ENCODE measurements at regions not wholly inside any gene's neighbourhood (a gene's known extent, or its start where the extent isn't known, plus 50 kb on each side); places are given as distances from the start of the nearest gene placed in this dataset.
"Not testable (repeated sequence)": the region's sequence is repeated elsewhere in the genome, so short reads cannot be mapped to it uniquely, and the experiment has no call there.

DNA sequence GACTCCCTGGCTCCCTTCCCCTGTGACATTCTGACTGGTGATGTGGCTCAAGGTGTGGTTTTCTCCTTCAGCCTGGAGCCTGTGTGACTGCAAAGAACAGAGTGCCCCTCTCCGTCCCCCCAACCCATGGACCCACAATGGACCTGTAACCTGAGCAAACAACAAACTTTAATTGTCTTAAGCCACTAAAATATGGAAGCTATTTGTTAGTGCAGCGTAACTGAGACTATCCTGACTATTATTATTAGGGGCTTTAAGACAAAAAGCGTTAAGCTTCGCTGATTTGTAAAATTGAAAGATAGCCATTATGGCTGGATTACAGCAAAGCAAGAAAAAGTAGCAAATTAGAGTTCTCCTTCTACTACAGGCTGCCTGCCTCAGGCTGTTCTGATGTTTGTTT, 426.9 kb downstream of the STK39 start:
- DNase-seq (ENCODE audit: extremely low read depth, low read depth), result no peak

GRCh38 chr2:167818521-167818920, 428.9 kb downstream of the STK39 start:
- TF ChIP-seq, protein P1, sequence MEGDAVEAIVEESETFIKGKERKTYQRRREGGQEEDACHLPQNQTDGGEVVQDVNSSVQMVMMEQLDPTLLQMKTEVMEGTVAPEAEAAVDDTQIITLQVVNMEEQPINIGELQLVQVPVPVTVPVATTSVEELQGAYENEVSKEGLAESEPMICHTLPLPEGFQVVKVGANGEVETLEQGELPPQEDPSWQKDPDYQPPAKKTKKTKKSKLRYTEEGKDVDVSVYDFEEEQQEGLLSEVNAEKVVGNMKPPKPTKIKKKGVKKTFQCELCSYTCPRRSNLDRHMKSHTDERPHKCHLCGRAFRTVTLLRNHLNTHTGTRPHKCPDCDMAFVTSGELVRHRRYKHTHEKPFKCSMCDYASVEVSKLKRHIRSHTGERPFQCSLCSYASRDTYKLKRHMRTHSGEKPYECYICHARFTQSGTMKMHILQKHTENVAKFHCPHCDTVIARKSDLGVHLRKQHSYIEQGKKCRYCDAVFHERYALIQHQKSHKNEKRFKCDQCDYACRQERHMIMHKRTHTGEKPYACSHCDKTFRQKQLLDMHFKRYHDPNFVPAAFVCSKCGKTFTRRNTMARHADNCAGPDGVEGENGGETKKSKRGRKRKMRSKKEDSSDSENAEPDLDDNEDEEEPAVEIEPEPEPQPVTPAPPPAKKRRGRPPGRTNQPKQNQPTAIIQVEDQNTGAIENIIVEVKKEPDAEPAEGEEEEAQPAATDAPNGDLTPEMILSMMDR (IDR thresholded peaks at IDR 0.05; ENCODE audit: low read depth, low read length, missing control alignments), result no peak

More for the DNA sequence above, 426.9 kb downstream of the STK39 start:
- H3K4me3 ChIP-seq (replicated peaks; ENCODE audit: low read depth, low read length), result no peak overlapping the region
- TF ChIP-seq, protein P1 (IDR thresholded peaks at IDR 0.05; ENCODE audit: low read depth, low read length, missing control alignments), result no peak

DNA sequence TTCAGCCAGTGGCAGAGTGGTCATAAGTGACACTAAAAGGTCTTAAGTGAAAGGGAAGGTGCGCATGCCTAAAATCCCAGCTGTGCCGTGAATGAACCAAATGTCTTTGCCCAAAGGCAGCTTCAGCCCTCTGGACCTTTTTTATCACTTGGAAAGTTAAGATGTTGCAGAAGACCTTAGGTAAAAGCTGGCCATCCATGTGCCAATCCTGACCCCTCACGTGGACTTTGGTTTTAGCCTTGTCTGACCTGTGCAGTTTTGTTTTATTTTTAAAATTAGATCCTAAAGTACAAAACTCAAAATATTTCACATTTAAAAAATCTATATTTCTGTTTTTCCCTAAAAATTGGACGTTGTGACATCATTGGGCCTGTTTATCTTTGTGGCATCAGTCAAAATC, 429.5 kb downstream of the STK39 start:
- TF ChIP-seq, protein P1 (IDR thresholded peaks at IDR 0.05; ENCODE audit: low read depth, low read length, missing control alignments), result no peak
- H3K4me3 ChIP-seq (replicated peaks; ENCODE audit: low read depth, low read length), result no peak overlapping the region
- DNase-seq (ENCODE audit: extremely low read depth, low read depth), result no peak

More at GRCh38 chr2:167818521-167818920, 428.9 kb downstream of the STK39 start:
- no peak for DNase-seq (ENCODE audit: extremely low read depth, low read depth)
- H3K4me3 ChIP-seq (replicated peaks; ENCODE audit: low read depth, low read length), result no peak overlapping the region

DNA sequence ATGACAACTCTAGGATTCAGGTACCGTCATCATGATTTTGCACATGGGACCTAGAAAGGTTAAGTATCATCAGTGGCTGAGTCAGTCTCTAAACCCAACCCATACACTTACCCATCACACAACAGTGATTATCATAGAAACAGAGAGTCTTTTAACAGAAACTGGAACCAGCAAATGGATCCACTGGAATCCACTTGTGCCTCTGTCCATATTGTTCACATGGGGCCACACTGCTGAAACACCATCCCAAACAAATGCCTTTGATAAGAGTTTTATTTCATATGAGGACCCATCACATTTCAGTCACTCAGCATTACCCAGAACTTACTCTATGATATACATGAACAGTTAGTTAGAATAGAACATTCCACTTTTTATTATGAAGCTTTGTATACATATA, 430.0 kb downstream of the STK39 start:
- TF ChIP-seq, protein P1 (IDR thresholded peaks at IDR 0.05; ENCODE audit: low read depth, low read length, missing control alignments), result no peak
- H3K4me3 ChIP-seq (replicated peaks; ENCODE audit: low read depth, low read length), result no peak overlapping the region
- DNase-seq (ENCODE audit: extremely low read depth, low read depth), result no peak

GRCh38 chr2:167816874-167817290, 430.5 kb downstream of the STK39 start:
- no peak for DNase-seq (ENCODE audit: extremely low read depth, low read depth)
- no peak overlapping the region for H3K4me3 ChIP-seq (replicated peaks; ENCODE audit: low read depth, low read length)
- TF ChIP-seq, protein P1 (IDR thresholded peaks at IDR 0.05; ENCODE audit: low read depth, low read length, missing control alignments), result no peak

GRCh38 chr2:167814881-167815718, 432.3 kb downstream of the STK39 start:
- no peak overlapping the region for H3K4me3 ChIP-seq (replicated peaks; ENCODE audit: low read depth, low read length)
- DNase-seq (ENCODE audit: extremely low read depth, low read depth), result no peak

GRCh38 chr2:167814482-167814880, 432.9 kb downstream of the STK39 start:
- not testable (repeated sequence) for DNase-seq (ENCODE audit: extremely low read depth, low read depth); H3K4me3 ChIP-seq (replicated peaks; ENCODE audit: low read depth, low read length)

More at GRCh38 chr2:167814881-167815718, 432.3 kb downstream of the STK39 start:
- TF ChIP-seq, protein P1 (IDR thresholded peaks at IDR 0.05; ENCODE audit: low read depth, low read length, missing control alignments), result no peak

DNA sequence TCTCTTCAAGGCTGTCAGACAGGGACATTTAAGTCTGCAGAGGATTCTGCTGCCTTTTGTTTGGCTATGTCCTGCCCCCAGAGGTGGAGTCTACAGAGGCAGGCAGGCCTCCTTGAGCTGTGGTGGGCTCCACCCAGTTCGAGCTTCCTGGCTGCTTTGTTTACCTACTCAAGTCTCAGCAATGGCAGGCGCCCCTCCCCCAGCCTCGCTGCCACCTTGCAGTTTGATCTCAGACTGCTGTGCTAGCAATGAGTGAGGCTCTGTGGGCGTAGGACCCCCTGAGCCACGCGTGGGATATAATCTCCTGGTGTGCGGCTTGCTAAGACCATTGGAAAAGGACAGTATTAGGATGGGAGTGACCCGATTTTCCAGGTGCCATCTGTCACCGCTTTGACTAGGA, 437.6 kb downstream of the STK39 start:
- not testable (repeated sequence) for H3K4me3 ChIP-seq (replicated peaks; ENCODE audit: low read depth, low read length); DNase-seq (ENCODE audit: extremely low read depth, low read depth)
